ENCODE measurements at regions not wholly inside any gene's neighbourhood (a gene's known extent, or its start where the extent isn't known, plus 50 kb on each side); places are given as distances from the start of the nearest gene placed in this dataset.
"Not testable (repeated sequence)": the region's sequence is repeated elsewhere in the genome, so short reads cannot be mapped to it uniquely, and the experiment has no call there.

DNA sequence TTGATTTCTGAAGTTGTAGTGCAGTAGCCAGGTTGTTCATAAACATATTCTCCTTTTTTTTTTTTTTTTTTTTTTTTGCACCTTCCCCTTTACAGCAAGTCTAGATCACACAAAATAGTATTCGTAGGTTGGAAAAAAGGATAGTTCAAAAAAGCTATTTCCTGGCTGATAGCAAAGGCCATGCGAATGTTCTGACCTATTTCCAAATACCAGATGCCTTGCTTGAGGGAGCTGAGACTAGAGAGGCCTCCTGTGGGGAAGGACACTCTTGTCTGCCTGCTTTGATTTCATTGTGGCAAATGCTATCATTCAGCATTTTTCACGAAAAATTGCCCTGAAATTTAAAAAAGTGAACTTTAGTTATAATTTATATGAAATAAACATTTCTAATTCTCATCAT is 111.4 kb downstream of the MAD2L1 start:
- no peak overlapping the region for H3K4me3 Mint-ChIP-seq
- no peaks in the 10 kb centered on the region for H3K4me1 Mint-ChIP-seq
- no peak for ATAC-seq (replicated peaks)

DNA sequence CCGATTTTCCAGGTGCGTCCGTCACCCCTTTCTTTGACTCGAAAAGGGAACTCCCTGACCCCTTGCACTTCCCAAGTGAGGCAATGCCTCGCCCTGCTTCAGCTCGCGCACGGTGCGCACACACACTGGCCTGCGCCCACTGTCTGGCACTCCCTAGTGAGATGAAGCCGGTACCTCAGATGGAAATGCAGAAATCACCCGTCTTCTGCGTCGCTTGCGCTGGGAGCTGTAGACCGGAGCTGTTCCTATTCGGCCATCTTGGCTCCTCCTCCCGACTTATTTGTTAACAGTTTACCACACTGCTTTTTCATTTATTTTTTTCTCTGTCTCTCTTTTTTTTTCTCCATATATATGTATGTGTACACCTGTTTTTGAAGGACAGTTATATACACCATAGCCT is 112.2 kb downstream of the MAD2L1 start:
- not testable (repeated sequence) for ATAC-seq (replicated peaks); H3K4me1 Mint-ChIP-seq; H3K9me3 Mint-ChIP-seq; H3K4me3 Mint-ChIP-seq; H3K27me3 Mint-ChIP-seq; H3K36me3 Mint-ChIP-seq; H3K27ac Mint-ChIP-seq; DNase-seq

More for the DNA sequence above, 111.4 kb downstream of the MAD2L1 start:
- Mint-ChIP-seq H3K9me3 (peaks cover 4 to 7% of the 10 kb centered on the region in 2 donors), H3K27me3 (peaks cover 0 to 4% of the 10 kb centered on the region in 2 donors), H3K27ac (no peak overlapping the region), H3K36me3 (no peaks in the 10 kb centered on the region)
- DNase-seq, result no peak

DNA sequence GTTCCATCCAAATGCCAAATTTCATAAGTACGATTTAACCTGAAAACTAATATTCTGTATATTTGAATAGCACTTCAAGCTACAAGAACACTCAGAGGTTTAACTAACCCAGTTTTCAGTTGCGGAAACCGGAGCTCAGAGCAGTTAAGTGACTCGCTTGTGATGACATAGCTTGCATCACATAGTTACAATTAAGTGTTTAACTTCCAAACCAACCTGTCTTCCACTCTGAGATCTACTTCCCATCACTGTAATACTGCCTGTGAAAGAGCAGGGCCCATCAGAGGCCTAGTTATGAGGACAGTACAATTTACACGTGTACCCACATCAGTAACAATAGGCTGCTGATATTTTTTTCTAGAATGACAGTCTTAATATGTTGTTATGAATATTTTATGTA is 120.3 kb downstream of the MAD2L1 start:
- Mint-ChIP-seq H3K9me3 (peaks cover 0 to 2% of the 10 kb centered on the region in 2 donors), H3K4me1 (no peaks in the 10 kb centered on the region), H3K27ac (no peak overlapping the region), H3K36me3 (no peaks in the 10 kb centered on the region), H3K4me3 (no peak overlapping the region), H3K27me3 (no peaks in the 10 kb centered on the region)
- DNase-seq (no peak), ATAC-seq (replicated peaks) (no peak)

DNA sequence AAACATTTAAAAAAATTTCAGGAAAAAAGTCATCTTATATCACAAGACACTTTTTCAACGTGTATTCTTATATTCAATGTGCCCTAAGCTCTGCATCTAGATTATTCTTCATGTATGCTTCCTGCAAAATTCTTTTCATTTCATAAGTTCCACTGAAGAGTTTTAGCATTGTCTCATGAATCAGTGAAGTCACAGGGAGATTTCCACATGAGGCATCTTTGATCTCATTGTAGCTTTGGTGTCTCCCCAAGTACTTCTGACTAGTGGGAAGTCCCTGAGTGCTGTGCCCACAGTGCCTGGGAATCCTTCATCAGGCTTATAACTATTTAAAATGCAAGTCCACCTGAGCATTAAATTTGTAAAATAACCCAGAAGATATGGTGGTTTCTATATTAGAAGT is 123.8 kb downstream of the MAD2L1 start:
- Mint-ChIP-seq H3K36me3 (no peaks in the 10 kb centered on the region), H3K27ac (no peak overlapping the region), H3K4me3 (no peak overlapping the region), H3K4me1 (no peaks in the 10 kb centered on the region), H3K9me3 (peaks cover 0 to 2% of the 10 kb centered on the region in 2 donors), H3K27me3 (no peaks in the 10 kb centered on the region)
- ATAC-seq (replicated peaks) (no peak), DNase-seq (no peak)

DNA sequence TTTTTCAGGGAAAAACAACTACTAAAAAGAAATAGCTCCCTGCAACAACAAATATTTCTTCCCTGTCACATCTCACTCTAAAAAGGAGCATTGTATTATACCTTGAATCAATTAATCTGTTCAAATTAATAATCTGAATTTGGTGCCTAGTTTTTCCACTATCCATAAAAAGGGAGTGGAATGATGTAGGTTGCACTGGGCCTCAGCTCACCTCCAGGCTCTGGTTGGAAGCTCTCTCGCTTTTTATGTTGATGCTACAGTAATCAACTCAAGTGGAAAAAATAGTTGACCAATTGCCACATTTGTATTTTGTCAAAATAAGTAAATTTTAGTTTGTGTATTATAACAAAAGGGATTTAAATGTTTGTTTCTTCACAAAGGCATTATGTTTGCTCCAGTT is 126.1 kb downstream of the MAD2L1 start:
- H3K4me1 Mint-ChIP-seq, result no peaks in the 10 kb centered on the region
- H3K9me3 Mint-ChIP-seq, result no peaks in the 10 kb centered on the region
- ATAC-seq (replicated peaks) (no peak), DNase-seq (no peak)
- H3K36me3 Mint-ChIP-seq, result no peaks in the 10 kb centered on the region
- H3K4me3 Mint-ChIP-seq, result no peak overlapping the region
- H3K27ac Mint-ChIP-seq, result no peak overlapping the region
- no peaks in the 10 kb centered on the region for H3K27me3 Mint-ChIP-seq

DNA sequence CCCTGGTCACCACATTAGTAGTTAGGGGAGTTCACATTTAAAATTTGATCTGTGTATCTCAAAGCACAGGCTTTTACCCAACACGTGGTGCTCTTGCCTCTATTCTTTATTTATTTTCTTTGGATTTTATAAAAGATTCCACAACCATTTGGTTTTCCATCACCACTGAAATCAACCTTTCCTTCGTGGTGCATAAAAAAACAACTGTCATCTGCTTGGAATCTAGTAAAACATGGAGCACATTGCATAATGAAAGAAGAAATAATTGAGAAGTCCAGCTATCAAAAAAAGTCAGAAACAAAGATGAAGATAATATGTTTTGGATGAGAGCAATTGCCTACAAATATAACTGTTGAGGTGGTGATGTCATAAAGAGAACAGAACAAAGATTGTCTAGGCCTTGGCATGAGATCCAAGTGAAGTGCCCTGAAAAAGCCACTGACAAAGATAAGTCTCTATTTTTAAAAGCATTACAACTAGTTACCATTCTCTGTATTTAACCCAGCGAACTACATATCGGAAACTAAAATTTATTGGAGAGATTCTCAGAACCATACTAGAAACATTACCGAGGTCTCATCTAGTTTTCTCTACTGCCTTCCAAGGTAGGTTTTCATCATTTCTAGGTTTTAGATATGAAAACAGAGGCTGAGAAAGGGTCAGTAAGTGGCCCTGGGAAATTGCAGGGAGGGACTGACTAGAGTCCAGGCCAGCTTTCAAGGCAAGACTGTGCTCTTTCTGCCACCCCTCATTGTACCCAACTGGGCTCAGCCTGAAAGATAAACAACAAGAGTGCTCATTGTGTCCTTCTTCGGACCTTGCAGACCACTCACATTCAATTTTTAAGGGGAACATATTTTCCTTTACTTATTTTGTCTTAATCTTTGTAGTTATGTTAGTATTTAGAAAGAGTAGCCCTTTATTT is 127.3 kb downstream of the MAD2L1 start:
- no peak for DNase-seq
- Mint-ChIP-seq H3K4me3 (no peak overlapping the region), H3K4me1 (no peaks in the 10 kb centered on the region), H3K27me3 (no peaks in the 10 kb centered on the region), H3K27ac (no peak overlapping the region), H3K36me3 (no peaks in the 10 kb centered on the region), H3K9me3 (no peaks in the 10 kb centered on the region)
- no peak for ATAC-seq (replicated peaks)

DNA sequence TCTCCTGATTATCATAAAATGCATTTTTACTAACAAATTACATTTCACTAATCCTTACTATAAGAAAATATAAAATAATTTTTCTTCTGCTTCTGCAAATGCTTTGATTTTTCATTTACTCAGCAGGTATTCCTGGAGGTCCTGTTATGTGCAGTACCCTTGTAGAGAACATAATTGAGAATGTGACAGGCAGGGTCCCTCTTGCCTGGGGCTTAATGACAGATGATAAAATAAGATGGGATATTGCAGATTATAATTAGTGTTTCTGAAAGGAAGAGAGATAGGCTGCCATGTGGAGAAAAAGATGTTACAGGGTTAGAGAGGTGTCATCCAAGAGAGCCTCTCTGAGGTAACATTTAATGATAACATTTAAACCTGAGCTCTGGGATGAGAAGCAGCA is 128.9 kb downstream of the MAD2L1 start:
- no peaks in the 10 kb centered on the region for H3K27me3 Mint-ChIP-seq
- no peaks in the 10 kb centered on the region for H3K4me1 Mint-ChIP-seq
- no peaks in the 10 kb centered on the region for H3K9me3 Mint-ChIP-seq
- no peak for DNase-seq
- no peak overlapping the region for H3K27ac Mint-ChIP-seq
- no peak overlapping the region for H3K4me3 Mint-ChIP-seq
- ATAC-seq (replicated peaks), result no peak
- H3K36me3 Mint-ChIP-seq, result no peaks in the 10 kb centered on the region

DNA sequence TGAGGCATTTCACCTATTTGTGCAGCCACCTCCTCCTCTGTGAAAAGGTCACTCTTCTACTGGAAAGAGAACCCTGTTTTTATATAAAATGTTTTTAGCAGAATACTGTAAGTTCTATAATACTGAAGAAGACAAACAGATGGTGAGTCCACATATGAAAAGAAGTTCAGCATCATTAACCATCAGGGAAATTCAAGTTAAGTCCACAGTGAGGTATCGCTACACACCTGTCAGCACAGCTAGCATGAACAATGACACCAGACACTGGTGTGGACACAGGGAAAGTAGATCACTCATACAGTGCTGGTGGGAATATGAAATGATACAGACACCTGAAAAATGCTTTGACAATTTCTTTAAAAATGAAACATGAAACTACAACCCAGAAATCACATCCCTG is 133.0 kb downstream of the MAD2L1 start:
- no peak for DNase-seq

DNA sequence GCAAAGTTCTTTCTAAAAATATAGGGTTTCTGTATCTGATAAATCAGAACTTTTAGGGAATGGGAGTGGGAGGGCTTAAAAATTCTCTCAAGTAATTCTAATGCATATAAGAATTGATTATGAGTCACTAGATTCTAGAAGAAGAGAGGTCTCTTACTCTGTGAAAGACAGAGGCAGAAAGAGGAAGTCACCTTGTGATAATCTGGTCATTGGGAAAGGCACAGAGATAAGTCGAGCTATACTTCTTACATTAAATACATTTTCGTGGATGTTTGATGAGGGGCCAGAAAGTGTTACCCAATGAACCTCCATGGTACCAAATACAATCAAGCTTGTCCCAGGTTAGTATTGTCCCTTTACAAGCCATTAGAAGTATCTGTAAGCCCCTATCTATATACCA is 134.4 kb downstream of the MAD2L1 start:
- no peaks in the 10 kb centered on the region for H3K27me3 Mint-ChIP-seq
- DNase-seq, result no peak

More for the DNA sequence above, 133.0 kb downstream of the MAD2L1 start:
- H3K36me3 Mint-ChIP-seq, result no peaks in the 10 kb centered on the region
- H3K4me1 Mint-ChIP-seq, result no peaks in the 10 kb centered on the region
- no peak overlapping the region for H3K27ac Mint-ChIP-seq
- no peak overlapping the region for H3K4me3 Mint-ChIP-seq
- ATAC-seq (replicated peaks), result no peak
- no peaks in the 10 kb centered on the region for H3K27me3 Mint-ChIP-seq
- no peaks in the 10 kb centered on the region for H3K9me3 Mint-ChIP-seq

DNA sequence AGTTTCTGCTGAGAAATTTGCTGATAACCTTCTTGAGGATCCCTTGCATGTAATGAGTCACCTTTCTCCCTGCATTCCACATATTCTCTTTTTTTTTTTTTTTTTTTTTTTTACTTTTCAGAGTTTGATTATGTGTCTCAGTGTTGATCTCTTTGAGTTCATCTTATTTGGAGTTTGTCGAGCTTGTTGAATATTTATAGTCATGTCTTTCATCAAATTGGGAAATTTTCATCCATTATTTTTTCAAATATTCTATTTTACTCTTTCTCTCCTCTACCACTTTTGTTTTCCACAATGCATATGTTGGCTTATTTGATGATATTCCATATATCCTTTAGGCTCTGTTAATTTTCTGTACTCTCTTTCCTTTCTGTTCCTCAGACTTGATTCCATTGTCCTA is 136.1 kb downstream of the MAD2L1 start:
- H3K4me3 Mint-ChIP-seq, result no peak overlapping the region
- DNase-seq (no peak), ATAC-seq (replicated peaks) (no peak)
- no peaks in the 10 kb centered on the region for H3K4me1 Mint-ChIP-seq
- H3K36me3 Mint-ChIP-seq, result no peaks in the 10 kb centered on the region
- peaks cover 0 to 1% of the 10 kb centered on the region in 2 donors for H3K9me3 Mint-ChIP-seq
- H3K27ac Mint-ChIP-seq, result no peak overlapping the region
- H3K27me3 Mint-ChIP-seq, result no peaks in the 10 kb centered on the region

More for the DNA sequence above, 134.4 kb downstream of the MAD2L1 start:
- no peaks in the 10 kb centered on the region for H3K4me1 Mint-ChIP-seq
- no peak for ATAC-seq (replicated peaks)
- H3K9me3 Mint-ChIP-seq, result no peaks in the 10 kb centered on the region
- no peak overlapping the region for H3K27ac Mint-ChIP-seq
- H3K4me3 Mint-ChIP-seq, result no peak overlapping the region
- no peaks in the 10 kb centered on the region for H3K36me3 Mint-ChIP-seq

DNA sequence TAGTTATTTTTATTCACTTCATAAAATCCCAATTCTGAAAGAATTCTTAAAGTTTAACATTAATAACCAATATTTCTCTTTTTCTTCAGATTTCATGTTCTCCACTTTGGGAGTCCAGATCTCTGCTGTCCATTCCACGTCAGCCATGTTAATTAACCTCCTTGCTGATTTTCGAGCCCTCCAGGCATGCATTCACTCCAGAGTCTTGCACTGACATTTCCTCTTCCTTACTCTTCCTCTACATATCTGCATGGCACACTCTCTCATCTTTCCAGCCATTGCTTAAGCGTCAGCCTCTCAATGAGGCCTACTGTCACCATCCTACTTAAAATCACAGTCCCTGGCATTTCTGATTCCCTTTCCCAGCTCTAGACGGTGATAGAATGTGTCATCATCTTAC is 144.8 kb downstream of the MAD2L1 start:
- Mint-ChIP-seq H3K36me3 (no peaks in the 10 kb centered on the region), H3K27me3 (no peaks in the 10 kb centered on the region), H3K27ac (no peak overlapping the region), H3K4me3 (no peak overlapping the region), H3K4me1 (no peaks in the 10 kb centered on the region), H3K9me3 (peaks cover 7 to 8% of the 10 kb centered on the region in 2 donors)
- DNase-seq (no peak), ATAC-seq (replicated peaks) (no peak)

DNA sequence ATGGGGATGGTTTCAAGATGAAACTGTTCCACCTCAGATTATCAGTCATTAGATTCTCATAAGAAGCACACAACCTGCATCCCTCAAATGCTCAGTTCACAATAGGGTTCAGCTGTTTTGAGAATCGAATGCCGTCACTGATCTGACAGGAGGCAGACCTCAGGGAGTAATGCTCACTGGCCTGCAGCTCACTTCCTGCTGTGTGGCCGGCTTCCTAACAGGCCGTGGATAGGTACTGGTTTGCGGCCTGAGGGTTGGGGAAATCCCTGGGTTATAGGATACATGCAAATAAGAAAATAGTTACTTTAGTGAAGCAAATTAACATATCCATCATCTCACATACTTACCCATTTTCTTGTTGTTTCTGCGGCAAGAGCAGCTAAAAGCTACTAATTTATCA is 160.4 kb downstream of the MAD2L1 start:
- Mint-ChIP-seq H3K4me3 (no peak overlapping the region), H3K27me3 (no peaks in the 10 kb centered on the region), H3K36me3 (no peaks in the 10 kb centered on the region), H3K4me1 (no peaks in the 10 kb centered on the region), H3K27ac (no peak overlapping the region), H3K9me3 (peaks cover 0 to 6% of the 10 kb centered on the region in 2 donors)
- DNase-seq (no peak), ATAC-seq (replicated peaks) (no peak)

DNA sequence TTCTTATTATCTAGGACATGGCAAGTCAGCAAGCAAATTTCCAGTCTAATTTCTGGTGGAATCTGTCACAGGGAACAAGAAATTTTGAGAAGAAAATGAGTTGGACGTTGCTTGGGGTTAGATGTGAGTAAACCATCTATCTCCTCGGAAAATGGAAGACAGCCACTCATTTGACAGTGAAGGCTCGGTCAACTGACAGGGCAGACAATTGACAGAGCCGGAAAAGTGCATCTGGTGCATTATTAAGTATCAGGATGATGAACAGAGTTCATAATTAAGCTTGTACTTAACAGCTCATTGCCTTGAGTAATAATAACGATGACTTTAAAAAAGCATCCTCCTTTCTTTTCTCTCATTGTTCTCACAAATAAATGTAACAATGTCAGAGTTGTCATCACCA is 168.4 kb downstream of the MAD2L1 start:
- Mint-ChIP-seq H3K27me3 (no peaks in the 10 kb centered on the region), H3K36me3 (no peaks in the 10 kb centered on the region), H3K4me3 (no peak overlapping the region), H3K9me3 (peaks cover 0 to 2% of the 10 kb centered on the region in 2 donors), H3K4me1 (no peaks in the 10 kb centered on the region), H3K27ac (no peak overlapping the region)
- DNase-seq (no peak), ATAC-seq (replicated peaks) (no peak)

DNA sequence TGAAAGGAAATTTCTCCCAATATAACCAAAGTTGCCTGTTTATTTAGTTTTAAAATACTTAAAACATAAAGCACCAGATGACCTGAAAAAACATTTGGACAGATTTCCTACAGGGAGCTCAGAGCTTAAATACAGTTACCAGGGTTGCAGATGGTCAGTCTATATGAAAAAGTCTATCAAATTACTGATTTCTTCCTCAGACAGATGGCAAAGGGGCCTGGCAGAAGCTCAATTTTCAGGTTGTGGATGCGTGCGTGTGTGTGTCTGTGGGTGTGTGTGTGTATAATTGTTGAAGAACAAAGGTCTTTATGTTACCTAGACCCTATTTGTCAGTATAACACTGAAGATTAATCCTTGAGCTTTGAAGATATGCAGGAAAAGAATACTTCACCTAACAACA is 169.4 kb downstream of the MAD2L1 start:
- no peak for ATAC-seq (replicated peaks)
- Mint-ChIP-seq H3K27ac (no peak overlapping the region), H3K36me3 (no peaks in the 10 kb centered on the region), H3K4me1 (no peaks in the 10 kb centered on the region), H3K4me3 (no peak overlapping the region), H3K9me3 (no peaks in the 10 kb centered on the region), H3K27me3 (no peaks in the 10 kb centered on the region)
- no peak for DNase-seq

DNA sequence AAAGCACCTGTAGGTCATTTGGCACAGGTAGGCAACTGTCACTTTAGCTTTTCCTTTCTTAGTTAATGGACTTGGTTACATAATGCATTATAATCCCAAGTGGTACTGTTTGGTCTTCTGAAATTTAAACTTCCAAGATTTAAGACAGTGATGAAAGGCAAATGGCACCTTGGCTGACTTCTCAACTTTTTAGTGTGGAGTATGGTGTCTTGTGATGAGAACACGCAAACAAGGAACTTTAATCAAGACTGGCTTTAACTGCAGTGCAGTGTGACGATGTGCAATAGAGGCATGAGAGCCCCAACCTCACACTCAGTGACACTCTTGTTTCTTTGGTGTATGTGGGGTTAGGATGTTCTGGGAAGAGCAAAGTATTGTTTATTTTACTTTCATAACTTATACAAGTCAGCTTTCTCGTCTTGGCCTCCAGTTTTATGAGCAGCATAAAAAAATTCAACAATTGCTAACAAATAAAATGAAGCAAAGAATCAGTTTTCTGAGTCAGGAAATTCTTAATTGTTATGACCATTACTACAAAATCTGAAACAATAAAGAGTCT is 171.9 kb downstream of the MAD2L1 start:
- DNase-seq, result no peak
- no peak overlapping the region for H3K27ac Mint-ChIP-seq
- no peaks in the 10 kb centered on the region for H3K27me3 Mint-ChIP-seq
- no peaks in the 10 kb centered on the region for H3K4me1 Mint-ChIP-seq
- peaks cover 0 to 1% of the 10 kb centered on the region in 2 donors for H3K9me3 Mint-ChIP-seq
- ATAC-seq (replicated peaks), result no peak
- H3K36me3 Mint-ChIP-seq, result no peaks in the 10 kb centered on the region
- H3K4me3 Mint-ChIP-seq, result no peak overlapping the region

Measured in stimulated activated naive B cell treated with anti-CD40 and anti-IgM and Interleukin-4, amounts not matched to agents 10 μg/mL and 1 μg/mL and 100 μg/mL, for 72 hours (primary cell).